B cell (primary cell): ENCODE measurements at regions not wholly inside any gene's neighbourhood (a gene's known extent, or its start where the extent isn't known, plus 50 kb on each side); places are given as distances from the start of the nearest gene placed in this dataset.

Experiments
- ATAC-seq: fragments of 200-7000 bp; cut with Tn5 transposase; one replicate; pipeline ENCODE4 v1.10.0; 2021; ENCODE audit warnings: low read depth, mild to moderate bottlenecking, moderate number of reproducible peaks, moderate library complexity
- CTCF ChIA-PET: fragments of 350-600 bp; sonication (Branson Sonifier 250); formaldehyde crosslinking; loops from one replicate; lab custom pipeline; 2021; ENCODE audit warnings: antibody characterized with exemption, inconsistent platforms; lab: Charles Lee
- POLR2A ChIA-PET: fragments of 350-600 bp; sonication (Branson Sonifier 250); formaldehyde crosslinking; loops from one replicate; lab custom pipeline; 2021; ENCODE audit warnings: antibody characterized with exemption; lab: Charles Lee
- DNase-seq: peaks from one replicate; pipeline ENCODE4 v3.0.0; 2013
- H2AFZ ChIP-seq: 2 replicates; pipeline ENCODE4 v1.6.1; 2012; ENCODE audit warnings: mild to moderate bottlenecking, low read depth, low read length; ENCODE audit not compliant: insufficient read depth, poor library complexity, severe bottlenecking
- H3K27ac ChIP-seq, 2 donors: 1 replicate in 1 of 2; 2 replicates in 1 of 2; pipeline ENCODE4 v1.5.1; 2012 to 2013; ENCODE audit warnings: low read length in 2 of 2, mild to moderate bottlenecking in 2 of 2, moderate library complexity in 1 of 2
- H3K27me3 ChIP-seq, 4 experiments: fragments of 200-600 bp in 1 of 4; sonication (generic) in 1 of 4; replicated peaks in 1 of 4; 1 replicate in 2 of 4; 2 replicates in 2 of 4; pipeline versions ENCODE4 v1.6.1 to v1.7.0; 2013 to 2016; ENCODE audit warnings: low read length in 3 of 4, mild to moderate bottlenecking in 2 of 4, mixed read lengths in 1 of 4, moderate library complexity in 1 of 4; ENCODE audit not compliant: insufficient read depth in 4 of 4, control insufficient read depth in 3 of 4; ENCODE audit errors: control extremely low read depth in 1 of 4
- H3K36me3 ChIP-seq, 2 experiments: replicated peaks in 1 of 2; 1 replicate in 1 of 2; 2 replicates in 1 of 2; pipeline versions ENCODE4 v1.6.1 to v1.7.1; 2013; ENCODE audit warnings: low read length in 1 of 2; ENCODE audit not compliant: insufficient read depth in 2 of 2, control insufficient read depth in 1 of 2; ENCODE audit errors: control extremely low read depth in 1 of 2, extremely low read depth in 1 of 2
- H3K4me1 ChIP-seq, 2 donors: fragments of 200-600 bp in 1 of 2; sonication (generic) in 1 of 2; 1 replicate in 1 of 2; 2 replicates in 1 of 2; pipeline versions ENCODE4 v1.5.1 to v1.6.1; 2013 to 2017; ENCODE audit warnings: low read length in 2 of 2; ENCODE audit not compliant: control insufficient read depth in 2 of 2, insufficient read depth in 2 of 2
- H3K4me2 ChIP-seq: replicated peaks from 2 replicates; pipeline ENCODE3; 2012; ENCODE audit warnings: mild to moderate bottlenecking, low read depth, low read length; ENCODE audit not compliant: poor library complexity, severe bottlenecking
- H3K4me3 ChIP-seq, 5 experiments: fragments of 200-600 bp in 1 of 5; sonication (generic) in 1 of 5; 1 replicate in 3 of 5; 2 replicates in 2 of 5; pipeline versions ENCODE4 v1.5.1 to v1.7.0; 2011 to 2016; ENCODE audit warnings: low read length in 4 of 5, mild to moderate bottlenecking in 4 of 5, low read depth in 2 of 5, control low read depth in 1 of 5, moderate library complexity in 1 of 5; ENCODE audit not compliant: insufficient read depth in 1 of 5; ENCODE audit errors: control extremely low read depth in 1 of 5, extremely low read depth in 1 of 5
- H3K79me2 ChIP-seq: fragments of 200-600 bp; sonication (generic); one replicate; pipeline ENCODE4 v1.6.0; 2016; ENCODE audit warnings: low read length; ENCODE audit not compliant: control insufficient read depth, insufficient read depth
- H3K9ac ChIP-seq: fragments of 200-600 bp; sonication (generic); 2 replicates; pipeline ENCODE4 v1.6.1; 2017; ENCODE audit warnings: mild to moderate bottlenecking, low read length, moderate library complexity
- H3K9me3 ChIP-seq, 3 donors: one replicate each; pipeline versions ENCODE4 v1.6.1 to v1.7.1; 2013; ENCODE audit warnings: low read length in 2 of 3; ENCODE audit not compliant: control insufficient read depth in 2 of 3, insufficient read depth in 1 of 3; ENCODE audit errors: control extremely low read depth in 1 of 3
- H4K20me1 ChIP-seq: 2 replicates; pipeline ENCODE4 v1.6.0; 2012; ENCODE audit warnings: mild to moderate bottlenecking, low read length; ENCODE audit not compliant: insufficient read depth, control insufficient read depth, poor library complexity, severe bottlenecking
- H3K27ac Mint-ChIP-seq: one replicate; pipeline ENCODE4 v1.8.0; 2021; ENCODE audit warnings: mixed read lengths
- H3K27me3 Mint-ChIP-seq: one replicate; pipeline ENCODE4 v1.8.0; 2021; ENCODE audit warnings: mixed read lengths
- H3K4me1 Mint-ChIP-seq: one replicate; pipeline ENCODE4 v1.8.0; 2021; ENCODE audit warnings: mixed read lengths
- H3K4me3 Mint-ChIP-seq: one replicate; pipeline ENCODE4 v1.8.0; 2021; ENCODE audit warnings: mixed read lengths
- H3K9me3 Mint-ChIP-seq: one replicate; pipeline ENCODE4 v1.8.0; 2022; ENCODE audit warnings: mixed read lengths; ENCODE audit not compliant: insufficient read depth
- CTCF ChIP-seq: fragments of 200-600 bp; IDR thresholded peaks from one replicate; pipeline ENCODE4 v1.8.0; 2022; ENCODE audit warnings: antibody characterized with exemption, mild to moderate bottlenecking
- EZH2 ChIP-seq: IDR thresholded peaks from 2 replicates; pipeline ENCODE4 v1.6.1; 2012; ENCODE audit warnings: borderline replicate concordance, low read depth, mild to moderate bottlenecking, moderate library complexity, low read length; ENCODE audit not compliant: insufficient read depth, poor library complexity, severe bottlenecking
- WGBS: methylation state at CpG from one replicate; pipeline ENCODE4 v1.1.5; 2013; ENCODE audit warnings: missing lambda C conversion rate; ENCODE audit not compliant: insufficient coverage; 5-methylcytosine and 5-hydroxymethylcytosine counted together
- intact Hi-C: fragments of 100-400 bp; cut with micrococcal nuclease; formaldehyde crosslinking; loops from one replicate; pipeline ENCODE4 v1.10.0; 2022

GRCh38 chr16:61471023-61471422, 565.2 kb downstream of the CDH8 start:
- no CpG with 5 or more reads among the region's 2 CpGs for WGBS
- no peaks in the 10 kb centered on the region for H3K4me1 Mint-ChIP-seq
- Histone ChIP-seq H3K36me3 (no peaks in the 10 kb centered on the region), H2AFZ (no peak overlapping the region), H3K4me2 (no peak overlapping the region), H3K9me3 (peaks cover 0 to 9% (median 4%) of the 10 kb centered on the region in 3 donors), H3K4me3 (no peak overlapping the region), H4K20me1 (no peaks in the 10 kb centered on the region), H3K9ac (no peak overlapping the region), H3K4me1 (no peaks in the 10 kb centered on the region), H3K79me2 (no peaks in the 10 kb centered on the region), H3K27ac (no peak overlapping the region), H3K27me3 (no peaks in the 10 kb centered on the region)
- intact Hi-C loops: no loop called here
- DNase-seq (no peak), ATAC-seq (no peak)
- ChIA-PET POLR2A (no interaction called here), CTCF (no interaction called here)
- peaks cover 6% of the 10 kb centered on the region for H3K9me3 Mint-ChIP-seq
- TF ChIP-seq CTCF (no peak), EZH2 (no peak)
- H3K27me3 Mint-ChIP-seq: no peaks in the 10 kb centered on the region
- no peak overlapping the region for H3K27ac Mint-ChIP-seq
- no peak overlapping the region for H3K4me3 Mint-ChIP-seq

- WGBS: no CpG with 5 or more reads among the region's 3 CpGs
- no peaks in the 10 kb centered on the region for H3K4me1 ChIP-seq
- no peaks in the 10 kb centered on the region for H3K9me3 ChIP-seq
- H3K4me2 ChIP-seq: no peak overlapping the region
- no peak overlapping the region for H3K4me3 ChIP-seq
- Mint-ChIP-seq H3K4me3 (no peak overlapping the region), H3K4me1 (no peaks in the 10 kb centered on the region), H3K9me3 (peaks cover 4% of the 10 kb centered on the region), H3K27ac (no peak overlapping the region), H3K27me3 (no peaks in the 10 kb centered on the region)
- H3K36me3 ChIP-seq: no peaks in the 10 kb centered on the region
- no peak for ATAC-seq
- ChIA-PET CTCF (no interaction called here), POLR2A (no interaction called here)
- H3K27ac ChIP-seq: no peak overlapping the region
- no peaks in the 10 kb centered on the region for H3K79me2 ChIP-seq
- no peak overlapping the region for H3K9ac ChIP-seq
- no peaks in the 10 kb centered on the region for H4K20me1 ChIP-seq
- intact Hi-C loops: no loop called here
- DNase-seq: no peak
- no peak overlapping the region for H2AFZ ChIP-seq
- no peaks in the 10 kb centered on the region for H3K27me3 ChIP-seq
- TF ChIP-seq EZH2 (no peak), CTCF (no peak)
Observed at GRCh38 chr16:61465285-61465684, 571.0 kb downstream of the CDH8 start.
